ENCODE measurements at regions not wholly inside any gene's neighbourhood (a gene's known extent, or its start where the extent isn't known, plus 50 kb on each side); places are given as distances from the start of the nearest gene placed in this dataset.

- ChIA-PET POLR2A (ENCODE audit: low non-redundant PET) (no interaction called here), CTCF (no interaction called here)
- no peak for DNase-seq (ENCODE audit: low spot score)
- TF ChIP-seq CTCF (conservative IDR thresholded peaks at IDR 0.05; ENCODE audit: low read depth) = no peak
- no peak overlapping the region for H3K27ac ChIP-seq
Measured at GRCh38 chr11:97202613-97203292, 812.9 kb downstream of the JRKL start.

GRCh38 chr11:97218011-97218410 is 828.2 kb downstream of the JRKL start:
- DNase-seq (ENCODE audit: low spot score) = no peak
- no peak overlapping the region for H3K27ac ChIP-seq
- ChIA-PET CTCF (no interaction called here), POLR2A (ENCODE audit: low non-redundant PET) (no interaction called here)
- TF ChIP-seq CTCF (conservative IDR thresholded peaks at IDR 0.05; ENCODE audit: low read depth) = no peak

GRCh38 chr11:97223647-97224046 is 833.8 kb downstream of the JRKL start:
- H3K27ac ChIP-seq = no peak overlapping the region
- ChIA-PET CTCF (interaction anchor here (0.6 to 0.7 kb wide), 2 partner anchors 231 to 726 kb away, joined by 3 read pairs; no protein-coding TSS in a partner anchor), POLR2A (ENCODE audit: low non-redundant PET) (no interaction called here)
- TF ChIP-seq CTCF (conservative IDR thresholded peaks at IDR 0.05; ENCODE audit: low read depth) = no peak
- DNase-seq (ENCODE audit: low spot score) = no peak

- CTCF ChIA-PET = interaction anchor here (0.6 kb wide), 1 partner anchor 727 kb away, joined by 3 read pairs; no protein-coding TSS in a partner anchor
- POLR2A ChIA-PET (ENCODE audit: low non-redundant PET) = no interaction called here
- H3K27ac ChIP-seq = no peak overlapping the region
Measured at GRCh38 chr11:97224396-97224795, 834.6 kb downstream of the JRKL start.

GRCh38 chr11:97225794-97226193 is 836.0 kb downstream of the JRKL start:
- TF ChIP-seq CTCF (conservative IDR thresholded peaks at IDR 0.05; ENCODE audit: low read depth) = no peak
- ChIA-PET POLR2A (ENCODE audit: low non-redundant PET) (no interaction called here), CTCF (no interaction called here)
- no peak for DNase-seq (ENCODE audit: low spot score)
- no peak overlapping the region for H3K27ac ChIP-seq

More at GRCh38 chr11:97224396-97224795, 834.6 kb downstream of the JRKL start:
- TF ChIP-seq CTCF (conservative IDR thresholded peaks at IDR 0.05; ENCODE audit: low read depth) = no peak
- DNase-seq (ENCODE audit: low spot score) = no peak

- TF ChIP-seq CTCF (conservative IDR thresholded peaks at IDR 0.05; ENCODE audit: low read depth) = no peak
- ChIA-PET POLR2A (ENCODE audit: low non-redundant PET) (no interaction called here), CTCF (no interaction called here)
- no peak for DNase-seq (ENCODE audit: low spot score)
- no peak overlapping the region for H3K27ac ChIP-seq
Measured at GRCh38 chr11:97229936-97230335, 840.1 kb downstream of the JRKL start.

Measured in RWPE1 (cell line).